ENCODE measurements at regions not wholly inside any gene's neighbourhood (a gene's known extent, or its start where the extent isn't known, plus 50 kb on each side); places are given as distances from the start of the nearest gene placed in this dataset.
"Not testable (repeated sequence)": the region's sequence is repeated elsewhere in the genome, so short reads cannot be mapped to it uniquely, and the experiment has no call there.

DNA sequence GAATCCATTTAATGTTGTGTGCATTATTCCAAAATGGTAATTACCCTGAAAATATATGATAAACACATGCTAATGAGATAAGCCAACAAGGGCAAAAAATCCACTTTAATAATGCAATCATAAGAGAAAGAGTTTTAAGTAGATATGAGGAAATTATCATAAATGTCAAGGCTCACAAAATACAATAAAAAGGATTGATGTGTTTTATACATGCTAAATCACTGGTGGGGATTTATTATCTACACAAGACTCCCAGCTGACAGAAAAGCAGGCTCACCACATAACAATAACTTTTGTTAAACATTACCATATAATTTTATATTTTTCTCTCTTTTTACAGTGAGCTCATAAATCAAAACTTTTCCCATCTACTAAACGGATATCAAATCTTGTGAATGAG is 306.2 kb upstream of the GRAMD2B start:
- DNase-seq: no peak

DNA sequence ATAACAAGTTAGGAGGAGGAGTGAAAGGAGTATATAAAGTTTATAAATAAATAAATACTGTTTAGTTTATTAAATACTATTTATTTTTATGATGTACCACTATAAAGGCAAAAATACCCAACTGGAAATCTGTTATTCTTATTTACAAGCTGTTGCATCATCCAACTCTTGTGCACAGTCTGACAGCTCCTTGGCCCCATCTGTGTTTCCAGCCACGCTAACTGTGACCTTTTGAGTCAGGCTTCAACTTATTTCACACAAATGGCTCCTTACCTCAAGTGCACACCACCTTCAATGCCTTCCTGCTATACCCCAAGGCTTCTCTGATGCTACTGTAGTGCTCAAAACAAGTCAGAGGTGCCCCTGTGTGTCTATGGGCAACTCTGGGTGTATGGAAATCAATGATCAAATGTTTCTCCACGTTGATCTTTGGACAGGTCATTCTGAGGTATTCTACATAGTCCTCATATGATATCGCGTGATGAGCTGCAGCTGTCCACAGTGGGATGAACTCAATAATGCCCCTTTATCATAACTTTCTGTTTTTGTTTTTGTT is 303.2 kb upstream of the GRAMD2B start:
- DNase-seq: no peak

DNA sequence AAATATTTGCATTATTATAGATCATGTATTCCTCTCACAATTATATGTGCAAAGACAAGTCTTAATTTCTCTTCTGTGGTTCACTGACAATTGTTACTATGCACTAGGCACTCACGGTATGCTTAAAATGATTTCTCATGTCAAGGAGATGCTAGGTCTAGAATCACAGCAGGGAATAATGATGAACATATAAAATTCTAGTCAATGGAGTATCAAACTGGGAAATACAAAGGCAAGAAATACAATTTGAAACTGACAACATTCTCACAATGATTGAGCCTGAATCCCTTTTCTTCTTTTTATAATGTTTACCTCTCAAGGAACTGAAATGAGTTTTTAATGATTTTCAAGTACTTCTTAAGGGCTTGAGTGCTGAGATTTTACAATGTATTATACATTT is 302.3 kb upstream of the GRAMD2B start:
- DNase-seq: no peak

DNA sequence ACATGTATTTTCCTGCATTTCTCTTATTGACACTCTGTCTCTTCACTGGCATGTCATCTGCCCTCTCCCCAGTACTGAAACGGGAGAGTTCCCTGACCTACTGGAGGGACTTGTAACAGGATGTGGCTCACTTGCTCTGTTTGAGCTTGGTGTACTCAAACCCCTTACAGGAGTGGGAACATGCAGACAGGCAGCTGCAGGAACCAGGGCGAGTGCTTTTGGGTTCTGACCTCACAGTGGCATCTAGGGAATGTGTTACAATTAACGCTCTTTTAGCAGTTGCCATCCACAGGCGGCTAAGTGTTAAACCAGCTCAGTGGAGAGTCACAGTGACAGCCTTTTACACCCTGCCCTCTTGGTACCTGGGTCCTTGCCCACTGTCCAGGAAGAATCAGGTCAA is 300.3 kb upstream of the GRAMD2B start:
- no peak for DNase-seq

DNA sequence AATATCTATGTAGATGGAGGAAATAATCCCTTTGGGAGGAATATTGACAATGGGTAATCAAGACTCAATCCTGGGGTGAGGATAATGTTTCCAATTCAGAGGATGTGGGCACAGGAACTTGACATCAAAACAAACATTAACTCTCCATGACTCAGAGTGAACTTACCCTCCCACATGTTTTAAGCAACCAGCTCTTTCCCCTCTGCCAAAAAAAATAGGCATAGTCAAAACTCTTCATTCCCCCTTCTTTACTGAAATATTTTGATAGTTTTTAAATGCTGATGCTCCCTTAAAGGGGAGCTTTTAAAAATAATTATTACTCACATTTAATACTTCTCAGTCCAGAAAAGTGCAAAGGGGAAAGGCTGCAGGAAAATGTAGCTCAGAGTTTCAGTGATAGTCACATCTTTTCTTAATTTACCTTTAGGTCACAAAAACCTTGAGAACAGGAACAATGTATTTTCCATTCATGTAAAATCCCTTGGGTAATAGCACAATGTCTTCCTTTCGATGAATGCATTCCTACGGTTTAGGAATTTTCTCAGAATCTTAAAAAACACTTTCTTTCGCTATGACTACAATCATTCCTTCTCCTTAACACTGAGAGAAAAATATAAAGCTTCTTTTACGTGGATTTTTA is 298.4 kb upstream of the GRAMD2B start:
- DNase-seq: no peak

DNA sequence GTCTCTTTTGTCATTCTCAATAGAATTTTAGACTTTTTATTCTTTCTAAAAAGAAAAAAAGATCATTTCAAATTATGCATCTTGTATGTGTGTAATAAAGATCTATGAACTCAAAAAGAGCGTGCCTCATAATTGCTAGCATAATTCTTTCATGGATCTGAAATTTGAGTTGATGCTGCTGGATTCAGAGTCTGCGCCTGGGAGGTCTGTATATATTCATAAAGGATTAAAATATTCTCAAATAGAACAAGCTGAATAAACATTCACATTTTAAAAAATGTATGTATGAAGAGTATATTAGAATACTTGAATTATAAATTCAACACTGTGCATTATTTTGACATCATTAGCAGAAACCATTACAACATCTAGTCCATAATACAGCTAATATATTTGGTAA is 297.8 kb upstream of the GRAMD2B start:
- no peak for DNase-seq

DNA sequence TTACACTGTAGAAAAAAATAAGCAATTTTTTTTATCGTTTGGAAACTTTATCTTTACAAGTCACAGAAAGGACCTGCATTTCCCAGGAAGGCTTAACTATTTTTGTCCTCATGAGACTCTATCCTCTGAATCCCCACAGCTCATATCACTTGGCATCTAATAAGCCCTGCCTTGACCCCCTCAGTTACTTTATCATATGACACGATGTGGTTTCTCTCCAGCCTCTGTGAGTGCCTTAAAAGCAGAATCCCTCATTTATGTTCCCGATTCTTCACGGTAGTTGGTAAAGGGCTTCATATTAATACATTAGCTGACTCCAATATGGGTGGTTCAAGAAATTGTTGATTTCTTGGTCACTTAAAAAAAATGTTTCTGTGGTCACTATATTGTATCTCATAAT is 296.6 kb upstream of the GRAMD2B start:
- DNase-seq: no peak

DNA sequence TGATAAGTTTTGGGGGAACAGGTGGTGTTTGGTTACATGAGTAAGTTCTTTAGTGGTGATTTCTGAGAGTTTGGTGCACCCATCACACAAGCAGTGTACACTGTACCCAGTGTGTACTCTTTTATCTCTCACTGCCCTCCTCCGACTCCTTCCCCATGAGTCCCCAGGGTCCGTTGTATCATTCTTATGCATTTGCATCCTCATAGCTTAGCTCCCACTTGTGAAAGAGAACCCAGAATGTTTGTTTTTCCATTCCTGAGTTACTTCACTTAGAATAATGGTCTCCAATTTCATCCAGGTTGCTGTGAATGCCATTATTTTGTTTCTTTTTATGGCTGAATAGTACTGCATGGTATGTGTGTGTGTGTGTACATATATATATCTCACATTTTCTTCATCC is 295.8 kb upstream of the GRAMD2B start:
- DNase-seq: not testable (repeated sequence)

DNA sequence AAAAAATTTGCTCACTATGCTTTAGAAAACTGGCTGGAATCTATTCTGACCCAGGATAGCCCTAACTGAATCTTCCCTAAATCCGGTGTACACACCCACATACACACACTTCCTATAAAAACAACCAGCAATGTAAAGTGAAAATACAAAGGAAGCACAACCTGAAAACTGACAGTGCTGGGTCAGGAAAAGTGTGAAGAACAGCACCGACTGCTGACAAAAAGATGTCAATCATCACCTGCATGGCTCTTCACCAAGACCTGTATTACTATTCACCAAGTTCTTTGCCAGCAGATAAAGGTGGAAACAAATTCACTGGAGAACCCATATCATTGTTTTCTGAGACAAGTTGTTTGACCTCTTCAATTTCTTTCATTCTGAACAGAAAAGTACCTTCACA is 293.8 kb upstream of the GRAMD2B start:
- DNase-seq: no peak

DNA sequence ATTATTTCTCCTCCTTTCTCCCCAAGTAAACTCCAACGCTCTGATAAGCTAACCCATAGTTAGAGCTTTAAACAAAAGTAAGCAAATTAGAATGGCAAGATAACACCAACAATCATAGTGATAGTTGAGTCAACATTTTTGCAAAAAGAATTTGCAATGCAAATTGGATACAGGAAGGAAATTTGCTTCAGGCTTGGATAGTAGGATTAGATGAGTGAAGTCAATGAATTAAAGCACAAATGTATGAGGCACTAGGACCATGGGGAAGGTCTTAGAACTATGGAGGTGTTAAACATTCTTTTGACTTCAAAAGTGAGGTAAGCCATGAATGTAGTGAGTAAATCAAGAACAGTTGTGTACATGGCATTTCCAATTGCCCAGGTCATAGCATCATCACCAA is 289.8 kb upstream of the GRAMD2B start:
- DNase-seq: no peak

DNA sequence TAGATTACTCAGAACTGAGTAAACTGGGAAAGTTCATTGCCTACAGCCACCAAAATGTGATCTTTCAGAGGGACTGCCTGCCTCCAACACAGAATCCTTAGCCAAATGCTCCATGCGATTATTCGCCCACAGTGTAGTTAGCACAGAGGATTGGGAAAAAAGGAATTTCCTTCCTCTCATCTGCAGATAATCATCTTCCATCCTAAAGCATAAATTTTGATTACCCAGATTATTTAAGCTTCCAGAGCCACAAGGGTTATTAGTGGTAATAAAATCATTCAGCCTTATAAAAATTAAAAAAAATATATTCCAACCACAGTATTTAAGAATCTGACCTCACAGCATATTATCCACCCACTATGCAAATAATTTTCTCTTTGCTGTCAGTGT is 285.3 kb upstream of the GRAMD2B start:
- DNase-seq: peak; percentile 27

DNA sequence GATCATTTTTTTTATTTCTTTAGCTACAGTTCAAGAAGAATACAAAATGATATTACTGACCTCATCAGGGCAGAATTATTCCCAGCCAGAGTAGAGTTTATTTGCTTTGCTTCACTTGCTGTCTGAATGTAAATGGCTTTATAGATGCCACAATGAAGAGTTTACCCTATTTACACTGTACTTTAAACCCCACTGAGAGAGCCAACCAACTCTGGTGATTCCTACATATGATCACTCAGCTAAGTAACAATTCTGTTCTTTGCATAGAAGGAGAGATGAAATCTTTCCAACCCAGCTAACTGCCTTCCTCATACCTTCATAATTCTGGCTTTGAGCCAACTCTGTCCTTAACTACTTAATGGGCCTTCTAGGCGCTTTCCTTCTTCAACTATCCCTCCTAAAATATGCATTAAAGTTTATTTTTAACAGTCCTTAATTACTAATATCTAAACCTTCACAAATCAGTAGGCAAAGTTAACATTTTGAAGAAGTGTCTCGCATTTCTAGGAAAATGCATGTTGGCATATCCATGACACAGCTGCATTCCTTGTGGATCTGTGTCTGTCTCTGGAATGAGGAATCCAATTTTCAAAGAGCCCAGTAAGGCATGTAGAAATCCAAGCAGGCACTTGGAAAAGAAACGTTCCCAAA is 284.8 kb upstream of the GRAMD2B start:
- peak; percentile 35 for DNase-seq

DNA sequence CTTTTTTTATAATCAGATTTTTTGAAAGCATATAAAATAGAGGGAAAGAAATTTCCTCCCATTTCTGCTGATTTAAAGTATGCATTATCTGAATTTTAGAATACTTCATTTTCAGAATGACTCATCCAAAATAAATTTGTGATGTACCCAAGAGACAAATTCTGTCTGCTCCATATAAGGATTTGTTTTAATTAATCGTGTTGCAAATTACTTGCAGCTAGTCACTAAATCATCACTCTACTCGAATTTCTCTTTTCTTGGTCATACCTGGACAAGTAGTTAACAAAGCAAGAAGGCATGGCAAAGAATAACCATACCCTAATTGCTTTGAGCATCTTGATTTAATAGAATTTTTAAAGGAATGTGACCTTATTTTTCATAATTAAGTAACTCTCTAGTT is 284.1 kb upstream of the GRAMD2B start:
- DNase-seq: no peak

DNA sequence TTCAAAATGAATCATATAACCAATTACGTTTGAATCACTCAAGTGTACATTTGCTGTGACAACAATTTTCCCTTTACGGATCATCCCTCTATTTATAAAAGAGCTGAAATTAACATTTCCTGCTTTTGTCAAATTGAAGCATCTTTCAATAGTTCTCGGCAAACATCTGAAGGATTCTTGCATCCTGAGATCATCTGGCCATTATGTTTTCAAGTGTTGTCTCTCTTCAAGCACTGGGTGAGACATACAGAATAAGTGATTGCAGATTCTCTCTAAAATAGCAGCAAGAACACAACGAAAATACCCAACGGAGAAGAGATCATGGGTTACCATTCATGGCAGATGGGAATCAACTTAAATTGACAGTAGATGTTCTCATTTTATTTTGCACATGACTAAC is 283.4 kb upstream of the GRAMD2B start:
- no peak for DNase-seq

DNA sequence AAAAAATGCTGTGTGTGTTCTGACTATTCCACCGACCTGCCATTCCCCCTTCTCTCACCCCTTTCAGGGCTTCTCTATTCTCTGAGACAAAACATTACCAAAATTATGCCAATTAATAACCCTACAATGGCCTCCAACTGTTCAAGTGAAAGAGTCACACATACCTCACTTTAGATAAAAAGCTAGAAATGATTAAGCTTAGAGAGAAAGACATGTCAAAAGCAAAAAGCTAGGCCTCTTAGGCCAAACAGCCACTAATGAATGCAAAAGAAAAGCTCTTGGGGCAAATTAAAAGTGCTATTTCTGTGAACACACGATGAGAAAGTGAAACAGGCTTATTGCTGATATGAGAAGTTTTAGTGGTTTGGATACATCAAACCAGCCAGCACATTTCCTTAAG is 279.6 kb upstream of the GRAMD2B start:
- DNase-seq: no peak

DNA sequence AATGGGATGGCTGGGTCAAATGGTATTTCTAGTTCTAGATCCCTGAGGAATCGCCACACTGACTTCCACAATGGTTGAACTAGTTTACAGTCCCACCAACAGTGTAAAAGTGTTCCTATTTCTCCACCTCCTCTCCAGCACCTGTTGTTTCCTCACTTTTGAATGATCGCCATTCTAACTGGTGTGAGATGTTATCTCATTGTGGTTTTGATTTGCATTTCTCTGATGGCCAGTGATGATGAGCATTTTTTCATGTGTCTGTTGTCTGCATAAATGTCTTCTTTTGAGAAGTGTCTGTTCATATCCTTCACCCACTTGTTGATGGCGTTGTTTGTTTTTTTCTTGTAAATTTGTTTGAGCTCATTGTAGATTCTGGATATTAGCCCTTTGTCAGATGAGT is 272.9 kb upstream of the GRAMD2B start:
- not testable (repeated sequence) for DNase-seq

DNA sequence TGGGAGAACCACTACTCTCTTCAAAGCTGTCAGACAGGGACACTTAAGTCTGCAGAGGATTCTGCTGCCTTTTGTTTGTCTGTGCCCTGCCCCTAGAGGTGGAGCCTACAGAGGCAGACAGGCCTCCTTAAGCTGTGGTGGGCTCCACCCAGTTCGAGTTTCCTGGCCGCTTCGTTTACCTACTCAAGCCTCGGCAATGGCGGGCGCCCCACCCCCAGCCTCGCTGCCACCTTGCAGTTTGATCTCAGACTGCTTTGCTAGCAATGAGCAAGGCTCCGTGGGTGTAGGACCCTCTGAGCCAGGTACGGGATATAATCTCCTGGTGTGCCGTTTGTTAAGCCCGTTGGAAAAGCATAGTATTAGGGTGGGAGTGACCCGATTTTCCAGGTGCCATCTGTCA is 267.9 kb upstream of the GRAMD2B start:
- DNase-seq: not testable (repeated sequence)

DNA sequence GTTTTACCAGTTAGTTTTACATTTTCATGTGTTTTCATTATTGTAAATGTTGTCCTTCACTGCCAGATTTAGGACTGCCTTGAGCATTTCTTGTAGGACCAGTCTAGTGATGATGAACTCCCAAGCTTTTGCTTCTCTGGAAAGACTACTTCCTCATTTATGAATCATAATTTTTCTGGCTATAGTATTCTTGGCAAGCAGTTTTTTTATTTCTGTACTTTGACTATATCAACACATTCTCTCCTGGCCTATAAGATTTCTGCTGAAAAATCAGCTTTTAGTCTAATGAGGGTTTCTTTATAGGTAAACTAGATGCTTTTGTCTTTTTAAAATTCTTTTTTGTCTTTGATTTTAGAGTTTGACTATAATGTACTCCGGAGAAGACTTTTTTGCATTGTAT is 256.8 kb upstream of the GRAMD2B start:
- DNase-seq: no peak

DNA sequence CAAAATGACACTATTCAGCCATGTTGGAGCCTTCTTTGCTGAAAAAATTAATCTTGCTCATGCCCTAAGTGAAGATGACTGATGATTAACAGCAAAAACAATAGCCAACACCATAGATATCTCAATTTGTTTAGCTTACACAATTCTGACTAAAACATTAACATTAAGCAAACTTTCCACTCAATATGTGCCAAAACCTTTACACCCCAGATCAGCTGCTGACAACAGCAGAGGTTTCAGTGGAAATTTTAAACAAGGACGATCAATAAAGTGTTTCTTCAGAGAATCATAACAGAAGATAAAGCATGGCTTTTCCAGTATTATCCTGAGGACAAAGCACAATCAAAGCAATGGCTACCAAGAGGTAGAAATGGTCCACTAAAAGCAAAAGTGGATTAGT is 254.4 kb upstream of the GRAMD2B start:
- DNase-seq: no peak

DNA sequence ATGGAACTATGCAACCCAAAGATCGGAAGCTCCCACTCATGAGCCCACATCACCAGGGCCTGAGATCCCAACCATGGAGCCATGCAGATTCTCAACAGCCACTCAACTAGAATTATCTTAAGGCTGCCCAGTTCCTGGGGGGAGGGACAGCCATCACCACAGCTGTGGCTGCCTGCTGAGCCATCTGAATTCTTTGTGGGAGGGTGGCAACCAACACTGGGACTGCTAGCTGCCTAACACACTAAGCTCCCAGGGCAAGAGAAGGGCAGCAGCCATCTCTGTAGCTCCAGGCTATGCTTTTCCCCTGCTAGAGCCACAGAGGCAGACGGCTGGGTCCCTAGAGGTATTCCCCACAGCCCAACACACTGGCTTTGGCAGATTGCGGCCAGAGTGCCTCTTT is 251.3 kb upstream of the GRAMD2B start:
- no peak for DNase-seq

DNA sequence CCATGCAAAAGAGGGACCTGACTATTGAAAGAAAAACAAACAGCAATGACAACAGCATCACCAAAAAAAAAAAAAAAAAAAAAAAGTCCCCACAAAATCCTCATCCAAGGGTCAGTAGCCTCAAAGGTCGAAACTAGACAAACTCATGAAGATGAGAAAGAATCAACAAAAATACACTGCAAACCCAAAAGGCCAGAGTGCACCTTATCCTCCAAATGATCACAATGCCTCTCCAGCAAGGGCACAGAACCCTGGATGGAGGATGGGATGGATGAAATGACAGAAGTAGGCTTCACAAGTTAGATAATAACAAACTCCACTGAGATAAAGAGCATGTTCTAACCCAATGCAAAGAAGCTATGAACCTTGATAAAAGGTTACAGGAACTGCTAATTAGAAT is 250.4 kb upstream of the GRAMD2B start:
- DNase-seq: no peak

DNA sequence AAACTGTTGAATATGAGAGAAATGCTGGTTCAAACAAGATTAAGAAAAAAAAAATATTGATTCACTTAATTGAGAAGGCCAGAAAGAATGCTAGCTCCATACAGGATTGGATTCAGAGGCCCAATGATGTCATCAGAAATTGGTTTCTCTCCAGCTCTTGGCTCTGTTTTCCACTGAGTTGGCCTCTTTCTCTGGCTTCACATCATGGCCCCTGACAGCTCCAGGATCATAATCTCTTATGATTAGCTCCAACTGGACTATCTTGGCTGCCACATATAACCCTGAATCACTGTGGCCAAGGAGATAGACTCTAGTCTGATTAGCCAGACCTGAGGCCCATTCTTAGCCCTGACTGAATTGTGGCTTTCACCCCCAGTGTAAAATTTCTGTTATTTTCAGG is 244.7 kb upstream of the GRAMD2B start:
- DNase-seq: no peak

DNA sequence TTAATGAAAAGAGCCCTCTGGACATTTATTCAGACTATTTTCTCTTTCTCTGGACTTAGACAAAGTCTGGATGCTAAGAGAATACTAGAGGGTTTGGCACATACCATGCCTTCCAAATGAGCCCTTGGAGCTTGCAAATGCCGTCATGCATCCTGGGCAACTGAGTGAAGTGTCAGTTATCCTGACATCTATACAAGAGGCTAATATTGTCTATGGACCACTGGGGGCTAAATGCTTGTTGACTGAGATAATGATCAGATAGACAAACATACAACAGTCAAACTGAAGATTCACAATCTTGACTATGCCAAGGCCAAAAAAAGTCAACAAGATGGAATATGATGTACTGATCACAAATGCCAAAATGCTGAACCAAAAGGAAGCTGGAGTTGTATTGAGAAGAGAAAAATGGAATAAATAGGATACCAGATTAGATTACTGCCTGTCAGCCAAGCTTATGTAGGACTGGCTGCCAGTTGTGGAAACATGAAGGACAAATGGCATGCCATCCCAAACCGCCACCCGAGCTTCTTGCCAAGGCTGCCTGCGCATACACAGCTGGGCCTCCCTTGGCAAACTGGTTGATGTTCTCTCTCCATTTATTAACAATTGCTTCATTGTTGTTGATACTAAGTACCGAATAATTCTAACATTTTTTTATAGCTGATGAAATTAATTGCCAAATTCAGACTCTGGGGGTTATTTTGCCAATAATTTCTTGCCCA is 240.1 kb upstream of the GRAMD2B start:
- no peak for DNase-seq

DNA sequence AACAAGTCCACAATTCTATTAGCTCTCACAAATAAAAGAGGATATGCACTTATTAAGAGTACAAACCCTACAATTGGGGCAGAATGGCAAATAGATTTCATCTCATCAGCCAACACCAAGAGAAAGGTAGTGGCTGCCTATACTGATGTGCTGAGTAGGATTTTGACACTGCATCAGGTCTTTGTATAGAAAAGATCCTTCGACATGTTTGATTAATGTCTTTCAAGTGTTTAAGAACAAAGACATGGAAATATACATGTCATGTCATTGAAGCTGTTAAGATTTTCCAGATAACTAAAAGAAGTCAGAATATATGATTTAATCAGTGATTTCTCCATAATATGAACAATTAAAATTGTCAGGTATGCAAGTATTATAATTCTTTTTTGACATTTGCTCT is 238.7 kb upstream of the GRAMD2B start:
- no peak for DNase-seq

All from right kidney (tissue), 1 donor.